Uterus (tissue), 3 donors: ENCODE measurements at regions not wholly inside any gene's neighbourhood (a gene's known extent, or its start where the extent isn't known, plus 50 kb on each side); places are given as distances from the start of the nearest gene placed in this dataset.

Experiments
- DNase-seq, 2 donors: peaks; one replicate each; pipeline ENCODE4 v3.0.0-alpha.2; 2019 to 2020
- H3K27ac ChIP-seq, 2 donors: fragments of 200-600 bp; sonication (generic); 1 replicate in 1 of 2; 2 replicates in 1 of 2; pipeline ENCODE4 v1.5.1; 2016 to 2018
- H3K27me3 ChIP-seq, 2 donors: fragments of 200-600 bp; sonication (generic); one replicate each; pipeline ENCODE4 v1.5.1; 2018 to 2019; ENCODE audit warnings: control low read depth in 1 of 2
- H3K36me3 ChIP-seq, 2 donors: fragments of 200-600 bp; sonication (generic); one replicate each; pipeline ENCODE4 v1.5.1; 2019; ENCODE audit warnings: control low read depth in 1 of 2
- H3K4me1 ChIP-seq, 2 donors: fragments of 200-600 bp; sonication (generic); one replicate each; pipeline ENCODE4 v1.5.1; 2018 to 2019; ENCODE audit warnings: control low read depth in 1 of 2
- H3K4me3 ChIP-seq, 2 donors: fragments of 200-600 bp; sonication (generic); 1 replicate in 1 of 2; 2 replicates in 1 of 2; pipeline ENCODE4 v1.5.1; 2018 to 2019; ENCODE audit warnings: mild to moderate bottlenecking in 1 of 2
- H3K9me3 ChIP-seq, 2 donors: fragments of 200-600 bp; sonication (generic); one replicate each; pipeline ENCODE4 v1.5.1; 2019; ENCODE audit warnings: control low read depth in 1 of 2
- CTCF ChIP-seq, 4 experiments: fragments of 200-600 bp in 2 of 4; fragments of 450-650 bp in 2 of 4; sonication (generic) in 2 of 4; IDR thresholded peaks; one replicate each; pipeline ENCODE4 v1.5.1; 2016 to 2019; ENCODE audit warnings: antibody characterized with exemption in 4 of 4, mild to moderate bottlenecking in 2 of 4, moderate library complexity in 1 of 4
- POLR2A ChIP-seq, 2 donors: fragments of 450-650 bp; IDR thresholded peaks; one replicate each; pipeline ENCODE4 v1.6.1; 2016; ENCODE audit warnings: antibody characterized with exemption in 2 of 2, mild to moderate bottlenecking in 1 of 2, moderate library complexity in 1 of 2
- intact Hi-C: fragments of 100-400 bp; cut with DNase I; formaldehyde crosslinking; loops from one replicate; pipeline ENCODE4 v1.15.1; 2023; ENCODE audit warnings: low total_unique reads
- donor health status: DM: yes; HTN: yes; CAD: no.

DNA sequence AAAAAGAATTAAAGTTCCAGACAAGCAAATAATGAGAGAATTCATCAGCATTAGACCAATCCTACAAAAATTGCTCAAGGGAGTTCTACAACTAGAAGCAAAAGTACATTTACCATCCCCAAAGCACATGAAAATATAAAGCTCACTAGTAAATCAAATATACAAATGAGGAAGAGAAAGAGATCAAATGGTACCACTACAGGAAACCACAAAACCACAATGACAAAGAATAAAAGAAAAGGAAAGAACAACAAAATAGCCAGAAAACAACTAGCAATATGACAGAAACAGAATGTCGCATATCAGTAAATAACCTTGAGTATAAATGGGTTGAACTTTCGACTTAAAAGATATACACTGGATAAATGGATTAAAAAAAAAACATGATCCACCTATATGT lies 739.0 kb downstream of the DTWD2 start:
- TF ChIP-seq CTCF (IDR thresholded peaks at IDR 0.05) (no peak), POLR2A (IDR thresholded peaks at IDR 0.05) (no peak)
- Histone ChIP-seq H3K4me1 (no peaks in the 10 kb centered on the region), H3K27ac (no peak overlapping the region), H3K9me3 (peaks cover 0 to 12% of the 10 kb centered on the region in 2 donors), H3K36me3 (no peaks in the 10 kb centered on the region), H3K27me3 (no peaks in the 10 kb centered on the region), H3K4me3 (no peak overlapping the region)
- intact Hi-C loops: no loop called here
- no peak for DNase-seq

DNA sequence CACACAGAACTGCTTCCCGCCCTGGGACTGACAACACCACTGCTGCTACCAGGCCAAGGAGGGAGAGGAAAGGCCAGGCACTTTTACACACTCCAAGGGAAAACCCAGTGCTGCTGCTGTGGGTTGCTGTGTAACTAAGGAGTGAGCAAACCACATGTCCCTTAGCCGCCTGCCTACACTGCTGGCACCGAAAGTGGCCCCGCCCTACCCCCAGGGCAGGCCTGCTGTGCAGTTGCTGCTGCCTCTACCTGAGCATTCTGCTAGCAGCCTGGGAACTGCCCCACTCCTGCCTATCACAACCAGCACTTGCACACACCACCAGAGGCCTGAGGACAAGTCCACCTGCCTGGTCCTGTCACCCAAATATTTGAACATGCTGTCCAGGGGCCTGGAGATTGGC lies 740.9 kb downstream of the DTWD2 start:
- no peak overlapping the region for H3K27ac ChIP-seq
- H3K27me3 ChIP-seq: no peaks in the 10 kb centered on the region
- H3K4me3 ChIP-seq: no peak overlapping the region
- no peak for TF ChIP-seq CTCF (IDR thresholded peaks at IDR 0.05)
- TF ChIP-seq POLR2A (IDR thresholded peaks at IDR 0.05): no peak
- DNase-seq: no peak
- H3K9me3 ChIP-seq: peaks cover 0 to 12% of the 10 kb centered on the region in 2 donors
- no peaks in the 10 kb centered on the region for H3K4me1 ChIP-seq
- intact Hi-C loops: no loop called here
- H3K36me3 ChIP-seq: no peaks in the 10 kb centered on the region

GRCh38 chr5:118243613-118244012 lies 744.7 kb downstream of the DTWD2 start:
- Histone ChIP-seq H3K27ac (no peak overlapping the region), H3K36me3 (no peaks in the 10 kb centered on the region), H3K4me3 (no peak overlapping the region), H3K4me1 (no peaks in the 10 kb centered on the region), H3K27me3 (no peaks in the 10 kb centered on the region), H3K9me3 (no peaks in the 10 kb centered on the region)
- no peak for DNase-seq
- intact Hi-C loops: no loop called here
- no peak for TF ChIP-seq CTCF (IDR thresholded peaks at IDR 0.05)
- TF ChIP-seq POLR2A (IDR thresholded peaks at IDR 0.05): no peak

DNA sequence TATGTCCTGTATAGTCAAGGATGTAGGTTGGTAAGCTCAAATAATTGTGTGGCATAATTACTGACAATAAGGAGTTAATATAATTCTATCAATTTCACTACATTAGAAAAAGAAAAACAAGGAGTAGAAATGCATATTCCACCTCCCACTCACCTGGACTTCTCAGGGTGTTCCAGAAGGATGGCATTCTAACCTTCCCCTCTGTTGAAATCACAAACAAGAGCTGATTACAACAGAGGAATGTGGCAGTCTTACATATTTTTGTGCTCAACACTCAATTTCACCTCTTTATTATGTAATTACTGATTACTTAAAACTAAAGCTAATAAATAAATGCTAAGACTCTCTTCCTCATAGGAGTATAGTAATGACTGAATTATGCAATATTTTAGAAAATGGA lies 745.3 kb downstream of the DTWD2 start:
- H3K27me3 ChIP-seq: no peaks in the 10 kb centered on the region
- no peaks in the 10 kb centered on the region for H3K4me1 ChIP-seq
- intact Hi-C loops: no loop called here
- DNase-seq: no peak
- TF ChIP-seq POLR2A (IDR thresholded peaks at IDR 0.05): no peak
- no peaks in the 10 kb centered on the region for H3K36me3 ChIP-seq
- H3K9me3 ChIP-seq: no peaks in the 10 kb centered on the region
- no peak overlapping the region for H3K4me3 ChIP-seq
- H3K27ac ChIP-seq: no peak overlapping the region

DNA sequence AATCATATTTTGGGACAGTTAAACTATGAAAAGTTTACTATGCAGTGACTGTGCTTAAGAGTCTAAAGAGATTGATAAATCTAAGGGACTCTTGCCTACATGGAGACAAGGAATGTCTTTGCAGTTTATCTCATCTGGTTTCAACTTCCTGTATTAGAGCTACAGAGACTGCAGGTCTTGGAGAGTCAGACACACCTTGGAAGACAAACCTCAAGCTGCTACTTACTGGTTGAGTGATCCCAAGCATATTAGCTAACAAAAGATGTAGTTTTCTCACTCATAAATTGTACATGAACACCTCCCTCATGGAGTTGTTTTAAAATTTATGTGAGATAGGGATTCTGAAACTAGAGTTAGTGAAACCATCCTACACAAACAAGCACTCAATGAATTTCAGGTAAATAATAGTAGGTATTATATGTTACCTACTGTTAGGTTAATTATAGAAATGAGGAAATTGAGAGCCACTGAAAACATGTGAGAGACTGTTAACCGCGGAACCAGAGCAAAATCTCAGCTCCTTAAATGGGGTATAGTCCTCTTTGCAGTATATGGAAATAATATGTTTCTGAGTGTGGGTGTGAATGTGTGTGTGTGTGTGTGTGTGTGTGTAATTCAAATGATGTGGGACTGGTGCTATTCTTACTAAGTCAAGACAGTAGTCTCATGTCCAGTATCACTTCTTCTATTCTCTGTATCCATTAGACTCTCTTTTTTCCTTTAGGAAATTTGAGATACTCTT lies 752.1 kb downstream of the DTWD2 start:
- intact Hi-C loops: no loop called here

More for the DNA sequence above, 752.1 kb downstream of the DTWD2 start:
- Histone ChIP-seq H3K36me3 (no peaks in the 10 kb centered on the region), H3K27ac (no peak overlapping the region), H3K9me3 (no peaks in the 10 kb centered on the region), H3K4me3 (no peak overlapping the region), H3K27me3 (no peaks in the 10 kb centered on the region), H3K4me1 (no peaks in the 10 kb centered on the region)
- no peak for DNase-seq
- TF ChIP-seq POLR2A (IDR thresholded peaks at IDR 0.05) (no peak), CTCF (IDR thresholded peaks at IDR 0.05) (no peak)
